Mesenchymal stem cell (in vitro differentiated cells and primary cell): ENCODE measurements at regions not wholly inside any gene's neighbourhood (a gene's known extent, or its start where the extent isn't known, plus 50 kb on each side); places are given as distances from the start of the nearest gene placed in this dataset.

ENCODE experiments used
- DNase-seq: peaks from one replicate; pipeline ENCODE4 v3.0.0-alpha.2; 2013
- H2AFZ ChIP-seq: one replicate; pipeline ENCODE4 v1.6.1; 2013; ENCODE audit warnings: low read depth, mild to moderate bottlenecking, control low read depth, inconsistent platforms, low read length, moderate library complexity
- H2AK5ac ChIP-seq: 2 replicates; pipeline ENCODE4 v1.6.1; 2013; ENCODE audit warnings: low read length, moderate library complexity, mild to moderate bottlenecking, inconsistent platforms; ENCODE audit not compliant: severe bottlenecking
- H2BK120ac ChIP-seq: one replicate; pipeline ENCODE4 v1.6.1; 2013; ENCODE audit warnings: low read depth, mild to moderate bottlenecking, inconsistent platforms, low read length, moderate library complexity
- H2BK12ac ChIP-seq, 2 experiments: one replicate each; pipeline ENCODE4 v1.6.1; 2013; ENCODE audit warnings: inconsistent platforms in 2 of 2, low read length in 2 of 2, mild to moderate bottlenecking in 2 of 2, moderate library complexity in 2 of 2, control low read depth in 1 of 2
- H2BK15ac ChIP-seq: one replicate; pipeline ENCODE4 v1.6.1; 2013; ENCODE audit warnings: mild to moderate bottlenecking, low read depth, inconsistent platforms; ENCODE audit not compliant: poor library complexity, severe bottlenecking
- H2BK5ac ChIP-seq: 2 replicates; pipeline ENCODE4 v1.6.1; 2013; ENCODE audit warnings: low read depth, mild to moderate bottlenecking, low read length, control low read depth, inconsistent platforms; ENCODE audit not compliant: poor library complexity, severe bottlenecking
- H3K14ac ChIP-seq, 2 experiments: one replicate each; pipeline ENCODE4 v1.6.1; 2013; ENCODE audit warnings: inconsistent platforms in 2 of 2, low read length in 2 of 2, control low read depth in 1 of 2, mild to moderate bottlenecking in 1 of 2, moderate library complexity in 1 of 2
- H3K18ac ChIP-seq, 2 experiments: one replicate each; pipeline ENCODE4 v1.6.1; 2013; ENCODE audit warnings: inconsistent platforms in 2 of 2, low read length in 2 of 2, control low read depth in 1 of 2, low read depth in 1 of 2, mild to moderate bottlenecking in 1 of 2
- H3K23ac ChIP-seq, 2 experiments: one replicate each; pipeline ENCODE4 v1.6.1; 2013; ENCODE audit warnings: inconsistent platforms in 2 of 2, low read length in 2 of 2, mild to moderate bottlenecking in 2 of 2, moderate library complexity in 2 of 2, control low read depth in 1 of 2
- H3K27ac ChIP-seq: 2 replicates; pipeline ENCODE4 v1.5.1; 2013; ENCODE audit warnings: mild to moderate bottlenecking, moderate library complexity, low read length, control low read depth, inconsistent platforms; ENCODE audit not compliant: poor library complexity, severe bottlenecking
- H3K27me3 ChIP-seq, 2 experiments: 2 replicates each; pipeline versions ENCODE4 v1.6.1 to v1.7.0; 2013; ENCODE audit warnings: low read length in 2 of 2, mild to moderate bottlenecking in 2 of 2, moderate library complexity in 2 of 2, control low read depth in 1 of 2, inconsistent platforms in 1 of 2; ENCODE audit not compliant: control insufficient read depth in 1 of 2, insufficient read depth in 1 of 2
- H3K36me3 ChIP-seq, 2 experiments: 2 replicates each; pipeline versions ENCODE4 v1.6.1 to v1.7.0; 2013; ENCODE audit warnings: low read length in 2 of 2, control low read depth in 1 of 2, inconsistent platforms in 1 of 2, low read depth in 1 of 2, mild to moderate bottlenecking in 1 of 2; ENCODE audit not compliant: insufficient read depth in 2 of 2, control insufficient read depth in 1 of 2
- H3K4ac ChIP-seq, 2 experiments: one replicate each; pipeline ENCODE4 v1.6.1; 2013; ENCODE audit warnings: inconsistent platforms in 2 of 2, low read length in 2 of 2, mild to moderate bottlenecking in 2 of 2, moderate library complexity in 2 of 2, control low read depth in 1 of 2, low read depth in 1 of 2
- H3K4me1 ChIP-seq: 2 replicates; pipeline ENCODE4 v1.6.1; 2013; ENCODE audit warnings: low read depth, low read length, control low read depth; ENCODE audit not compliant: control insufficient read depth, insufficient read depth
- H3K4me2 ChIP-seq: 2 replicates; pipeline ENCODE4 v1.6.1; 2013; ENCODE audit warnings: low read length, mild to moderate bottlenecking, inconsistent platforms; ENCODE audit not compliant: poor library complexity, severe bottlenecking
- H3K4me3 ChIP-seq, 2 experiments: 2 replicates each; pipeline versions ENCODE4 v1.5.1 to v1.7.0; 2013; ENCODE audit warnings: low read length in 2 of 2, mild to moderate bottlenecking in 2 of 2, control low read depth in 1 of 2, low read depth in 1 of 2; ENCODE audit not compliant: insufficient read depth in 1 of 2
- H3K79me1 ChIP-seq: replicated peaks from 2 replicates; pipeline ENCODE4 v1.6.1; 2013; ENCODE audit warnings: mild to moderate bottlenecking, control low read depth, low read length, inconsistent platforms; ENCODE audit not compliant: poor library complexity, severe bottlenecking
- H3K9ac ChIP-seq: 2 replicates; pipeline ENCODE4 v1.7.0; 2013; ENCODE audit warnings: mild to moderate bottlenecking, low read length, moderate library complexity
- H3K9me3 ChIP-seq: 2 replicates; pipeline ENCODE4 v1.7.0; 2013; ENCODE audit warnings: mild to moderate bottlenecking, low read length; ENCODE audit not compliant: control insufficient read depth
- H4K8ac ChIP-seq: one replicate; pipeline ENCODE4 v1.6.1; 2013; ENCODE audit warnings: inconsistent platforms, mild to moderate bottlenecking, low read length, moderate library complexity
- H4K91ac ChIP-seq: one replicate; pipeline ENCODE4 v1.6.1; 2013; ENCODE audit warnings: mild to moderate bottlenecking, low read length, inconsistent platforms
- WGBS: methylation state at CpG from one replicate; pipeline ENCODE4 v1.1.7; 2013; ENCODE audit warnings: mixed read lengths; 5-methylcytosine and 5-hydroxymethylcytosine counted together

DNA sequence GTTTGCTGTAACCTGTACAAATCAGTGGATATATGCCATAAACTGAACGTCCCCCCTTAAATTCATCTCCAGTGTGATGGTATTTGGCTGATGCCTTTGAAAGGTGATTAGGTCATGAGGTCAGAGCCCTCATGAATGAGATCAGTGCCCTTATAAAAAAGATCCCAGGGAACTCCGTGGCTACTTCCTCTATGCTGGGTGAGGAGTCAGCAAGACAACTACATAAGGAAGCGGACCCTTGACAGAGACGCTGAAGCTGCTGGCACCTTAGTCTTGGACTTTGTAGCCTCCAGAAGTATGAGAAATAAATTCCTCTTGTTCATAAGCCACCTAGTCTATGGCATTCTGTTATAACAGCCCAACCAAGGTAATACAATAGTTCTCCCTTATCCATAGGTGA lies 215.1 kb upstream of the ZNF608 start:
- Histone ChIP-seq H3K27ac (no peak overlapping the region), H3K27me3 (no peaks in the 10 kb centered on the region), H3K4me2 (no peak overlapping the region), H3K4me3 (no peak overlapping the region), H3K23ac (no peak overlapping the region), H3K36me3 (no peaks in the 10 kb centered on the region), H2BK120ac (no peak overlapping the region), H2AFZ (no peak overlapping the region), H3K18ac (no peak overlapping the region), H4K91ac (no peak overlapping the region), H2BK12ac (peak overlapping the region in 1 of 2 experiments; percentile 84), H3K4me1 (peaks cover 2% of the 10 kb centered on the region), H3K14ac (no peak overlapping the region), H2BK15ac (no peak overlapping the region), H2AK5ac (no peak overlapping the region), H3K9me3 (no peaks in the 10 kb centered on the region), H4K8ac (no peak overlapping the region), H3K4ac (no peak overlapping the region), H3K79me1 (no peaks in the 10 kb centered on the region), H3K9ac (no peak overlapping the region), H2BK5ac (no peak overlapping the region)
- 84% methylated on average over 3 of the region's 4 CpGs for WGBS
- DNase-seq: no peak

DNA sequence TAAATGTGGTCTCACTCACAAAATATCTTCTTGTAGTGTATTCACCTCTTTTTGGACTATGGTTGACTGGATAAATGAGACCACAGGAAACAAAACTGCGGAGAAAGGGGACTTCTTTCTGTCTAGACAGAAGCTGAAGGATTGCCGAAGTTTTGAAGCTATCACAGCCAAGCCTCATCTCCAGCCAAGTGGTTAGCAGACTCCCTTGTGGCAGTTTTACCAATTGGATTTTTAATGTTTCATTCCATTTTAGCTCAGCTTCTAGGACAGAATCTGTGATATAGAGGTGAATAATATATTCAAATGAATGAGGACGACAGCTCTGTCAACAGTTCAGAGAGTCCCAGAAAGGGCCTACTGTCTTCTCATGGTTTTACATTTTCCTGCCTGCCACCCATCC lies 215.7 kb upstream of the ZNF608 start:
- H3K4ac ChIP-seq: no peak overlapping the region
- no peak overlapping the region for H3K23ac ChIP-seq
- H3K14ac ChIP-seq: no peak overlapping the region
- DNase-seq: no peak
- no peak overlapping the region for H3K27ac ChIP-seq
- no peak overlapping the region for H2BK15ac ChIP-seq
- H3K27me3 ChIP-seq: no peaks in the 10 kb centered on the region
- no peak overlapping the region for H3K9ac ChIP-seq
- H2AK5ac ChIP-seq: no peak overlapping the region
- H2BK120ac ChIP-seq: peak overlapping the region; percentile 21
- peak overlapping the region; percentile 16 to 38 for H2BK12ac ChIP-seq
- no peak overlapping the region for H3K4me3 ChIP-seq
- H3K9me3 ChIP-seq: no peaks in the 10 kb centered on the region
- H4K91ac ChIP-seq: no peak overlapping the region
- 97% methylated on average over 3 of the region's 3 CpGs for WGBS
- peaks cover 2% of the 10 kb centered on the region for H3K4me1 ChIP-seq
- no peak overlapping the region for H2BK5ac ChIP-seq
- H3K36me3 ChIP-seq: no peaks in the 10 kb centered on the region
- no peaks in the 10 kb centered on the region for H3K79me1 ChIP-seq
- H2AFZ ChIP-seq: no peak overlapping the region
- H4K8ac ChIP-seq: peak overlapping the region; percentile 12
- no peak overlapping the region for H3K4me2 ChIP-seq
- H3K18ac ChIP-seq: peak overlapping the region in 1 of 2 experiments; percentile 57

DNA sequence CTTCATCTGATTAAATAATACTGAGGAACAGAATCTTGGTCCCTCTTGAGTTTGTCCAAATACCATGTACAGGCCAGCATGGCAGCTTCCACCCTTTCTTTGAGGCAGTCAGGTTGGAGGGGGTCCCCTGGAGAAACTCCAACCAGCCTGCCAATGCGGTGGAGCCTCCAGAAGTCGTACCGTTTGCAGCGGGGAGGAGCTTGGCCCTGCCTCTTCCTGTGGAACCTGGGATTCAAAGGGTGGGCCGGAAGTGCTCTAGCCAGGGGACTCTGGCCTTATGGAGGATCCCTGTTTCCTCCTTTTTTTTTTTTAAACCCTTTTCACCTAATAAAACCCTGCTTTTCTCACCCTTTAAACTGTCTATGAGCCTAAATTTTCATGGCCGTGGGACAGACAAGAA lies 216.3 kb upstream of the ZNF608 start:
- Histone ChIP-seq H4K8ac (peak overlapping the region; percentile 58), H3K36me3 (no peaks in the 10 kb centered on the region), H2AK5ac (no peak overlapping the region), H3K14ac (peak overlapping the region in 1 of 2 experiments; percentile 13), H2BK120ac (peak overlapping the region; percentile 21), H4K91ac (peak overlapping the region; percentile 3), H3K9me3 (no peaks in the 10 kb centered on the region), H2AFZ (peak overlapping the region; percentile 60), H3K4me1 (peaks cover 2% of the 10 kb centered on the region), H3K9ac (no peak overlapping the region), H3K23ac (no peak overlapping the region), H3K79me1 (no peaks in the 10 kb centered on the region), H2BK12ac (peak overlapping the region; percentile 51 to 98), H3K4ac (peak overlapping the region in 1 of 2 experiments; percentile 93), H2BK5ac (no peak overlapping the region), H3K4me2 (no peak overlapping the region), H3K4me3 (no peak overlapping the region), H3K27ac (no peak overlapping the region), H2BK15ac (peak overlapping the region; percentile 94), H3K27me3 (no peaks in the 10 kb centered on the region), H3K18ac (peak overlapping the region; percentile 87 to 99)
- DNase-seq: no peak
- WGBS: 27% methylated on average over 3 of the region's 6 CpGs

- Histone ChIP-seq H3K4ac (peak overlapping the region; percentile 93 to 95), H4K91ac (peak overlapping the region; percentile 97), H2AK5ac (no peak overlapping the region), H3K9ac (no peak overlapping the region), H4K8ac (peak overlapping the region; percentile 99), H3K18ac (peak overlapping the region; percentile 87 to 99), H3K27me3 (no peaks in the 10 kb centered on the region), H2AFZ (peak overlapping the region; percentile 16), H3K4me3 (no peak overlapping the region), H2BK15ac (peak overlapping the region; percentile 87), H3K23ac (peak overlapping the region in 1 of 2 experiments; percentile 85), H2BK12ac (peak overlapping the region; percentile 88 to 98), H3K27ac (no peak overlapping the region), H3K4me2 (no peak overlapping the region), H2BK120ac (peak overlapping the region; percentile 90), H3K14ac (peak overlapping the region in 1 of 2 experiments; percentile 80), H3K79me1 (no peaks in the 10 kb centered on the region), H3K4me1 (peaks cover 2% of the 10 kb centered on the region), H3K36me3 (no peaks in the 10 kb centered on the region), H3K9me3 (no peaks in the 10 kb centered on the region), H2BK5ac (no peak overlapping the region)
- peak; percentile 93 for DNase-seq
- 48% methylated on average over 12 of the region's 14 CpGs for WGBS
Observed at GRCh38 chr5:124963236-124963919, 216.9 kb upstream of the ZNF608 start.
